Tibial artery (tissue), 4 donors: ENCODE measurements at regions not wholly inside any gene's neighbourhood (a gene's known extent, or its start where the extent isn't known, plus 50 kb on each side); places are given as distances from the start of the nearest gene placed in this dataset.
A peak's percentile ranks its signal among the peaks of the same experiment; 100 is the strongest.

ENCODE experiments used
- DNase-seq, 2 donors: peaks; one replicate each; pipeline ENCODE4 v3.0.0-alpha.2; 2019
- H3K27ac ChIP-seq, 2 donors: fragments of 200-600 bp; sonication (generic) in 1 of 2; 1 replicate in 1 of 2; 2 replicates in 1 of 2; pipeline ENCODE4 v1.5.1; 2018 to 2019; ENCODE audit warnings: mild to moderate bottlenecking in 1 of 2
- H3K27me3 ChIP-seq, 2 donors: fragments of 200-600 bp; sonication (generic) in 1 of 2; one replicate each; pipeline versions ENCODE4 v1.5.1 to v1.6.0; 2016 to 2019
- H3K36me3 ChIP-seq, 3 donors: fragments of 200-600 bp; sonication (generic) in 2 of 3; one replicate each; pipeline ENCODE4 v1.5.1; 2016 to 2019; ENCODE audit warnings: mild to moderate bottlenecking in 2 of 3
- H3K4me1 ChIP-seq, 4 donors: fragments of 200-600 bp; sonication (generic) in 2 of 4; 1 replicate in 3 of 4; 2 replicates in 1 of 4; pipeline ENCODE4 v1.5.1; 2016 to 2019
- H3K4me3 ChIP-seq, 2 donors: fragments of 200-600 bp; sonication (generic) in 1 of 2; 1 replicate in 1 of 2; 2 replicates in 1 of 2; pipeline ENCODE4 v1.5.1; 2018 to 2019; ENCODE audit warnings: mild to moderate bottlenecking in 2 of 2
- H3K9me3 ChIP-seq, 3 donors: fragments of 200-600 bp; sonication (generic) in 1 of 3; one replicate each; pipeline ENCODE4 v1.5.1; 2016 to 2019
- intact Hi-C: fragments of 100-400 bp; cut with DNase I; formaldehyde crosslinking; loops from one replicate; pipeline ENCODE4 v1.15.0; 2023; ENCODE audit warnings: low total_unique reads
- TF ChIP-seq, protein P1 (sequence below), 2 experiments: fragments of 200-600 bp in 1 of 2; fragments of 450-650 bp in 1 of 2; IDR thresholded peaks; one replicate each; pipeline ENCODE4 v1.5.1; 2017 to 2019; ENCODE audit warnings: antibody characterized with exemption in 2 of 2, mild to moderate bottlenecking in 1 of 2, moderate library complexity in 1 of 2

DNA sequence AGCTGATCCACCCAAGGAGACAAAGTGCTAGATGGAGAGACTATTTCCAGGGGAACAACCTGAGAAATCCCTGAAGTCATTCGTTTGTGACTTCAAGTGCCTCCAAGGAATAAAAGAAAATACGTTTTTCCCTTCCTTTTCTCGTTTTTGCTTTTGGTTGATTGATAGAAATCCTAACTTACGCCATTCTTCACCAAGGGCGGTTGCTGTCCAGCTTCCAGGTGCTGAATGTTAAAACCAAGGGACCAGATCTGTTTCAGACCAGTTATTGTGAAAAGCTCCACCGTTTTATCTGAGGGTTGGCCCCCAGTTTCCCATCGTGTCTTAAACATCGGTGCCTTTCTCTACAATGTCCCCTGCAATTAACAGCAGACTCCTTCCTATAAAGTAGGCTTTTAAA, 600.7 kb upstream of the SGCD start:
- H3K27me3 ChIP-seq: peaks cover 0 to 59% of the 10 kb centered on the region in 2 donors
- H3K36me3 ChIP-seq: no peaks in the 10 kb centered on the region
- H3K4me3 ChIP-seq: no peak overlapping the region
- no peak overlapping the region for H3K27ac ChIP-seq
- H3K4me1 ChIP-seq: peaks cover 0 to 26% (median 24%) of the 10 kb centered on the region in 4 donors
- TF ChIP-seq, protein P1, sequence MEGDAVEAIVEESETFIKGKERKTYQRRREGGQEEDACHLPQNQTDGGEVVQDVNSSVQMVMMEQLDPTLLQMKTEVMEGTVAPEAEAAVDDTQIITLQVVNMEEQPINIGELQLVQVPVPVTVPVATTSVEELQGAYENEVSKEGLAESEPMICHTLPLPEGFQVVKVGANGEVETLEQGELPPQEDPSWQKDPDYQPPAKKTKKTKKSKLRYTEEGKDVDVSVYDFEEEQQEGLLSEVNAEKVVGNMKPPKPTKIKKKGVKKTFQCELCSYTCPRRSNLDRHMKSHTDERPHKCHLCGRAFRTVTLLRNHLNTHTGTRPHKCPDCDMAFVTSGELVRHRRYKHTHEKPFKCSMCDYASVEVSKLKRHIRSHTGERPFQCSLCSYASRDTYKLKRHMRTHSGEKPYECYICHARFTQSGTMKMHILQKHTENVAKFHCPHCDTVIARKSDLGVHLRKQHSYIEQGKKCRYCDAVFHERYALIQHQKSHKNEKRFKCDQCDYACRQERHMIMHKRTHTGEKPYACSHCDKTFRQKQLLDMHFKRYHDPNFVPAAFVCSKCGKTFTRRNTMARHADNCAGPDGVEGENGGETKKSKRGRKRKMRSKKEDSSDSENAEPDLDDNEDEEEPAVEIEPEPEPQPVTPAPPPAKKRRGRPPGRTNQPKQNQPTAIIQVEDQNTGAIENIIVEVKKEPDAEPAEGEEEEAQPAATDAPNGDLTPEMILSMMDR (IDR thresholded peaks at IDR 0.05): no peak
- intact Hi-C loops: no loop called here
- no peaks in the 10 kb centered on the region for H3K9me3 ChIP-seq
- no peak for DNase-seq

DNA sequence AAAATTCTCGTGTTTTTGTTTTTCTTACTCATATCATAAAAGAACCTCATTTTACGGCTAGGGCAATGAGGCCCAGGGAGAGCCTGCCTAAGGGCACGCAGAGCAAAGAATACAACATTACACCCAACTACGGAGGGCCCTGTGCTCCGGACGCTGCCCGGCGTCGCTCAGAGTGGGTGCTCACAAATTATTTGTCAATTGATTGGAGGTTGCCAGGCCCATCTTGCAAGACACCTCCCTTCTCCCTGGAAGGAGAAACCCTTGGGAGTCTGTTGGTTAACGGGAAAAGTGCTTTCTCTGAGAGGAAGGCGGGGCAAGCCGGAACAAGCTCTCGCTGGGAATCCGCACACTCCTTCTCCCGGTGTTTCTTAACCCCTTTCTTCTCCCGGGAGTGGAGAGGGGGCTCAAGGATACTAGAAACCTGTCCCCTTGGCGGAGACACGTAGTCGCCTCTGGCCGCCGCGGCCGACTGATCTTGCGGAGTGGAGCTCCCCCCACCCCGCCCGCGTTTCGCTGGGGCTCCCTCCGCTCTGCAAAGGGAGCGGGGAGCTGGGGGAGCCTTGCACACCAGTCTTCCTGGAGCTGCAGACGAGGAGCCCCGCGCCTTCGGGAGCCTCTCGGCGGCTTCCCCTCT, 599.3 kb upstream of the SGCD start:
- H3K9me3 ChIP-seq: no peaks in the 10 kb centered on the region
- H3K27ac ChIP-seq: no peak overlapping the region
- H3K4me3 ChIP-seq: peak overlapping the region; percentile 43 to 48
- TF ChIP-seq, protein P1 (IDR thresholded peaks at IDR 0.05): no peak
- H3K4me1 ChIP-seq: peaks cover 0 to 31% (median 26%) of the 10 kb centered on the region in 4 donors
- H3K27me3 ChIP-seq: peaks cover 0 to 63% of the 10 kb centered on the region in 2 donors
- no peaks in the 10 kb centered on the region for H3K36me3 ChIP-seq
- no peak for DNase-seq
- intact Hi-C loops: no loop called here

DNA sequence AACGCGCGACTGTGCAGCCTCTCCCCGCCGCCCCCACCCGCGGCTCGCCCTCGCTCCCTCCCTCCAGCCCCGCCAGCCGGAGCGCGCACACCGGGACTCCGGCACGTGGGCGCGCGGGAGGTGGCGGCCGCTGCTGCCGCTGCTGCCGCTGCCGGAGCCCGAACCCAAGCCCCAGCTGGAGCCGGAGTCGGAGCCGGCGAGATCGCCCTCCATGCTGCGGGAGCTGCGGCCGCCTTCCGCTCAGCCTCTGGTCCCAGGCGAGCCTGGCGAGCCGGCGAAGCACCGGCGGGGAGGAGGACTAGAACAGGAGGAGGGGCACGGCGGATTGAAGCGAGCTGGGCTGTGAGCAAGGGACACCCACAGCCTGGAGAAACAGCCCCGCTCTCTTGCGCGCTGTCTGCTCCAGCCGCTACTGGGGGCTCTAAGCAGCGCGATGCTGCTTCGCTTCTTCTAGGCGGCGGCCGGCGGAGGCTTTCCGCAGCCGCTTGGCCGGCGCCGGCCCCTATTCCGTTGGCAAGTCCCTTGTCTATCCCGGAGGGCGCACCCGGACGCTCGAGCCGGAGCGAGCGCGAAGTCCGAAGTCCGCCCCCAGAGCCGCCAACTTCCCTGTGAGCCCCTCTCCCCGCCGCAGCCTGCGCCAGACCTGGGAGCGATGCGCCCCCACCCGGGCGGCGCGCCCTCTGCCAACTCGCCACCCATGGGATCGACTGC, 598.7 kb upstream of the SGCD start:
- TF ChIP-seq, protein P1 (IDR thresholded peaks at IDR 0.05): no peak
- DNase-seq: peak in 1 of 2 donors; percentile 47
- intact Hi-C loops: no loop called here
- H3K27ac ChIP-seq: no peak overlapping the region
- no peaks in the 10 kb centered on the region for H3K36me3 ChIP-seq
- H3K9me3 ChIP-seq: no peaks in the 10 kb centered on the region
- peaks cover 0 to 37% (median 26%) of the 10 kb centered on the region in 4 donors for H3K4me1 ChIP-seq
- peaks cover 0 to 66% of the 10 kb centered on the region in 2 donors for H3K27me3 ChIP-seq
- peak overlapping the region; percentile 43 to 48 for H3K4me3 ChIP-seq

DNA sequence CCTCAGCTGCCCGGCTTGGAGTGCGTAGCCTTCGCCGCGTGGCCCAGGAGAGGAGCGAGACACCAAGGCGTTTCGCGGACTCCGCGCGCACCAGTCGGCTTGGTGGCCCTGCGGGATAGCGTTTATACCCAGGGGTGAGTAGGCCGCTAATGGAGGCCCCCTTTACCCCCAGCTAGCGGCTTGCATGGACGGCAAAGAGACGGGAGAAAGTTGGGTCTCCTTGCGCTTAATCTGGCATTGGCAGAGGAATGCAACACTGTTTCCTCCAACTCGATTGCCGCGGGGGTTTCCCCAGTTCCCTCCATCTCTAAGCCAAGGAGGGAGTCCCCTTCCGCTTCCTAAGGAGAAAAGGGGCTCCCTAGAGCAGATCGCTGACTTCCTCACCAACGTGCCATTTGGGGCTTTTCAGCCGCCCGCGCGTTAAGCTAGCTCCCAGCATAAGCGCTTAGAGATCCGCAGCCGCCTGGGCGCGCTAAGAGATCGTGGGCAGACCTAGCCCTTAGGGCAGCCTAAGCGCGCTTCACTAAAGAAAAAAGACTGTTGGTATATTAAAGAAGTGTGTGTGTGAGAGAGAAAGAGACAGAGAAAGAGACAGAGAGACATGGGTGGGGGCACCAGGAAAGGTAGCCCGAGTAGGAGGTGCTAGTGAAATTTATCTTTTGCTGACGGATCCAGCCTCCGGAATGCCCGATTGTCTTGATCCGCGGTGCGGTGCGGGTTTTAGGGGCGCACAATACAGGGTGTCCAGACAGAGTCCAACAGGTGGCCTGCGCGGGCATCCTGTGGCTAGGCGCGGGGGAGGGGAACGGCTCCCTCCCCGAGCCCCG, 597.9 kb upstream of the SGCD start:
- no peak for DNase-seq
- no peaks in the 10 kb centered on the region for H3K36me3 ChIP-seq
- intact Hi-C loops: no loop called here
- peak overlapping the region; percentile 43 to 48 for H3K4me3 ChIP-seq
- TF ChIP-seq, protein P1 (IDR thresholded peaks at IDR 0.05): no peak
- no peak overlapping the region for H3K27ac ChIP-seq
- H3K27me3 ChIP-seq: peaks cover 0 to 68% of the 10 kb centered on the region in 2 donors
- H3K4me1 ChIP-seq: peaks cover 0 to 37% (median 26%) of the 10 kb centered on the region in 4 donors
- H3K9me3 ChIP-seq: no peaks in the 10 kb centered on the region

DNA sequence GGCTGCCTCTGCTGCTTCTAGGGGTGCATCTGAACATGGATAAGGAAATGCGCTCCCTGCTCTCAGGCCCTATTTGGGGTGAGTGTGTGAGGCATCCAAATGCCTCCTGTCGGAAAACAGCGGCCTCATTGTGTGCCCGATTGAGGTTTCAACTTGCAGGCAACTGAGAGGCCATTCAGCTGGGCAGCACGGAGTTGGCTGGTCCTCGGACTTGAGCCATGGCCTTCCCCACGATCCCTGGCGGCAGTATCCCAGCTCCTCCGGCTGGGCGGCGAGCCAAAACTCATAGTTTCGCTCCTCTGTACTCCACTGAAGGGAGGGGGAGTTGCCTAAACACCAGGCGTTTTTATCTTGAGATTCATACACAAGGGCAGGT, 597.3 kb upstream of the SGCD start:
- H3K4me1 ChIP-seq: peaks cover 0 to 37% (median 26%) of the 10 kb centered on the region in 4 donors
- intact Hi-C loops: no loop called here
- no peak for DNase-seq
- H3K9me3 ChIP-seq: no peaks in the 10 kb centered on the region
- TF ChIP-seq, protein P1 (IDR thresholded peaks at IDR 0.05): no peak
- H3K36me3 ChIP-seq: no peaks in the 10 kb centered on the region
- H3K27ac ChIP-seq: no peak overlapping the region
- H3K27me3 ChIP-seq: peaks cover 0 to 63% of the 10 kb centered on the region in 2 donors
- H3K4me3 ChIP-seq: peak overlapping the region in 1 of 2 donors; percentile 48
